SK-N-SH (cell line): ENCODE measurements at regions not wholly inside any gene's neighbourhood (a gene's known extent, or its start where the extent isn't known, plus 50 kb on each side); places are given as distances from the start of the nearest gene placed in this dataset.

Experiments
- CTCF ChIA-PET: fragments of 300-600, 350-600 bp; formaldehyde crosslinking; extraction: SDS; loops from one replicate; lab custom pipeline; 2021; lab: Yijun Ruan, JAX
- POLR2A ChIA-PET: fragments of 350-600 bp; sonication (Branson Sonifier 250); formaldehyde crosslinking; extraction: SDS; loops from one replicate; lab custom pipeline; 2020; ENCODE audit warnings: antibody characterized with exemption, inconsistent platforms; lab: Yijun Ruan, JAX
- DNase-seq: peaks from one replicate; pipeline ENCODE4 v3.0.0; 2012
- H2AFZ ChIP-seq: fragments of 200-600 bp; sonication (generic); 2 replicates; pipeline ENCODE4 v1.8.1; 2016; ENCODE audit warnings: antibody characterized with exemption, mild to moderate bottlenecking, low read depth
- H3F3A ChIP-seq: fragments of 200-600 bp; sonication (generic); replicated peaks from 2 replicates; pipeline ENCODE3; 2016; ENCODE audit warnings: antibody characterized with exemption, mild to moderate bottlenecking; ENCODE audit not compliant: insufficient read depth
- H3K27ac ChIP-seq, 2 experiments: fragments of 200-500 bp in 1 of 2; fragments of 200-600 bp in 1 of 2; sonication (Bioruptor generic) in 1 of 2; sonication (generic), shearing (Covaris generic) in 1 of 2; 2 replicates each; pipeline versions ENCODE4 v1.5.1 to v1.6.1; 2014 to 2016; ENCODE audit warnings: low read depth in 2 of 2, inconsistent platforms in 1 of 2, low read length in 1 of 2, mild to moderate bottlenecking in 1 of 2, mixed read lengths in 1 of 2
- H3K27me3 ChIP-seq: fragments of 200-600 bp; sonication (generic), shearing (Covaris generic); 2 replicates; pipeline ENCODE4 v1.6.1; 2016; ENCODE audit warnings: mixed run types; ENCODE audit not compliant: insufficient read depth
- H3K36me3 ChIP-seq, 2 experiments: fragments of 200-500 bp in 1 of 2; fragments of 200-600 bp in 1 of 2; sonication (Bioruptor generic) in 1 of 2; sonication (generic) in 1 of 2; replicated peaks in 1 of 2; 2 replicates each; pipeline versions ENCODE3 to v1.5.1; 2014 to 2016; ENCODE audit warnings: low read length in 1 of 2, mild to moderate bottlenecking in 1 of 2; ENCODE audit not compliant: insufficient read depth in 2 of 2, control insufficient read depth in 1 of 2
- H3K4me1 ChIP-seq, 2 experiments: fragments of 200-500 bp in 1 of 2; fragments of 200-600 bp in 1 of 2; sonication (Bioruptor generic) in 1 of 2; sonication (generic), shearing (Covaris generic) in 1 of 2; 2 replicates each; pipeline versions ENCODE4 v1.5.1 to v1.6.1; 2014 to 2016; ENCODE audit warnings: low read depth in 1 of 2, low read length in 1 of 2, mixed run types in 1 of 2; ENCODE audit not compliant: insufficient read depth in 2 of 2, control insufficient read depth in 1 of 2
- H3K4me2 ChIP-seq: fragments of 200-600 bp; sonication (generic), shearing (Covaris generic); 2 replicates; pipeline ENCODE4 v1.6.1; 2017; ENCODE audit warnings: mixed run types
- H3K4me3 ChIP-seq, 2 experiments: fragments of 200-500 bp in 1 of 2; fragments of 200-600 bp in 1 of 2; sonication (Bioruptor generic) in 1 of 2; sonication (generic), shearing (Covaris generic) in 1 of 2; 2 replicates each; pipeline versions ENCODE4 v1.5.1 to v1.8.1; 2014 to 2016; ENCODE audit warnings: low read depth in 2 of 2, inconsistent platforms in 1 of 2, low read length in 1 of 2, mild to moderate bottlenecking in 1 of 2, mixed read lengths in 1 of 2, moderate library complexity in 1 of 2
- H3K79me2 ChIP-seq: fragments of 200-600 bp; sonication (generic); 2 replicates; pipeline ENCODE4 v1.8.1; 2017; ENCODE audit warnings: mild to moderate bottlenecking; ENCODE audit not compliant: insufficient read depth
- H3K9ac ChIP-seq: fragments of 200-600 bp; sonication (generic); 2 replicates; pipeline ENCODE4 v1.6.1; 2017; ENCODE audit warnings: mixed run types
- H3K9me2 ChIP-seq: fragments of 200-600 bp; sonication (generic); 2 replicates; pipeline ENCODE4 v1.6.1; 2017; ENCODE audit warnings: mixed run types
- H3K9me3 ChIP-seq: fragments of 200-600 bp; sonication (generic); 2 replicates; pipeline ENCODE4 v1.6.1; 2017; ENCODE audit warnings: mixed run types, mild to moderate bottlenecking, moderate library complexity
- H4K20me1 ChIP-seq: fragments of 200-600 bp; sonication (generic); 2 replicates; pipeline ENCODE4 v1.6.1; 2017; ENCODE audit warnings: mild to moderate bottlenecking, mixed run types; ENCODE audit not compliant: insufficient read depth
- CHD2 ChIP-seq: fragments of 150-350 bp; IDR thresholded peaks from 2 replicates; pipeline ENCODE4 v1.6.1; 2018; ENCODE audit warnings: low read length; ENCODE audit not compliant: partially characterized antibody
- EP300 ChIP-seq, 2 experiments: IDR thresholded peaks; 2 replicates each; pipeline versions ENCODE4 v1.4.0 to v1.6.1; 2012; ENCODE audit warnings: borderline replicate concordance in 1 of 2, low read depth in 1 of 2, low read length in 1 of 2
- EZH2phosphoT487 ChIP-seq: fragments of 200-600 bp; sonication (generic); IDR thresholded peaks from 2 replicates; pipeline ENCODE4 v1.6.1; 2017; ENCODE audit warnings: low read depth, mixed run types, mild to moderate bottlenecking, antibody characterized with exemption, moderate library complexity, borderline replicate concordance
- FOSL2 ChIP-seq: IDR thresholded peaks from 2 replicates; pipeline ENCODE4 v1.4.0; 2012; ENCODE audit warnings: low read depth, mild to moderate bottlenecking, moderate library complexity, borderline replicate concordance
- FOXJ3 ChIP-seq: sonication (generic); formaldehyde crosslinking; IDR thresholded peaks from 2 replicates; pipeline ENCODE4 v1.5.1; 2020; ENCODE audit warnings: mild to moderate bottlenecking, missing genetic modification reagents
- GATA2 ChIP-seq: sonication (generic); formaldehyde crosslinking; IDR thresholded peaks from 2 replicates; pipeline ENCODE4 v1.5.0; 2020; ENCODE audit warnings: mild to moderate bottlenecking, missing genetic modification reagents
- MXI1 ChIP-seq: IDR thresholded peaks from 2 replicates; pipeline ENCODE4 v1.6.1; 2012; ENCODE audit warnings: mild to moderate bottlenecking, low read depth, low read length, improper control_type of control experiment
- NFIC ChIP-seq: IDR thresholded peaks from 2 replicates; pipeline ENCODE4 v1.4.0; 2012; ENCODE audit warnings: borderline replicate concordance
- RAD21 ChIP-seq: IDR thresholded peaks from 2 replicates; pipeline ENCODE4 v1.6.1; 2012; ENCODE audit warnings: mild to moderate bottlenecking, low read length
- RXRA ChIP-seq: IDR thresholded peaks from 2 replicates; pipeline ENCODE4 v1.4.0; 2012; ENCODE audit warnings: low read depth, mild to moderate bottlenecking, borderline replicate concordance
- SMC3 ChIP-seq: IDR thresholded peaks from 2 replicates; pipeline ENCODE4 v1.6.1; 2012; ENCODE audit warnings: low read depth, low read length, improper control_type of control experiment
- TAF1 ChIP-seq: IDR thresholded peaks from 2 replicates; pipeline ENCODE4 v1.6.1; 2012; ENCODE audit warnings: low read depth, mild to moderate bottlenecking, low read length, moderate library complexity, borderline replicate concordance
- TCF12 ChIP-seq: IDR thresholded peaks from 2 replicates; pipeline ENCODE4 v1.4.0; 2012
- WGBS: methylation state at CpG from one replicate; pipeline ENCODE4 v1.1.6; 2017; ENCODE audit warnings: low lambda C conversion rate; 5-methylcytosine and 5-hydroxymethylcytosine counted together
- TF ChIP-seq, protein P1 (sequence below): fragments of 150-350 bp; IDR thresholded peaks from 2 replicates; pipeline ENCODE4 v1.6.1; 2016; ENCODE audit warnings: mild to moderate bottlenecking, low read depth, low read length
- TF ChIP-seq, protein P2 (sequence below): IDR thresholded peaks from 2 replicates; pipeline ENCODE4 v1.4.0; 2012; ENCODE audit warnings: low read depth
- TF ChIP-seq, protein P3 (sequence below): IDR thresholded peaks from 2 replicates; pipeline ENCODE4 v1.4.0; 2012; ENCODE audit warnings: low read depth, borderline replicate concordance

- WGBS, result 33% methylated on average over 4 of the region's 4 CpGs
- CTCF ChIA-PET, result interaction anchor here (1.2 kb wide), 1 partner anchor 17 kb away, joined by 3 read pairs; no protein-coding TSS in a partner anchor
- H3K4me2 ChIP-seq, result peak overlapping the region; percentile 48; the same call in 1 of the 2 replicates
- H3K36me3 ChIP-seq, result no peaks in the 10 kb centered on the region
- peaks cover 41% of the 10 kb centered on the region for H3F3A ChIP-seq
- peak overlapping the region; percentile 54; the same call in 1 of the 2 replicates for H2AFZ ChIP-seq
- TF ChIP-seq TAF1, result no peak
- TF ChIP-seq MXI1, result no peak
- no peak for TF ChIP-seq RAD21
- TF ChIP-seq EP300 (IDR thresholded peaks at IDR 0.05; ENCODE audit: borderline replicate concordance in 1 of 2, low read depth in 1 of 2, low read length in 1 of 2), result peak in 1 of 2 experiments; percentile 6; a peak in 1 of 4 replicates
- TF ChIP-seq FOXJ3 (CRISPR knock-in tag), result no peak
- no peak for TF ChIP-seq RXRA
- 0 out of 2 replicates have a peak, but pooled peaks have one; percentile 54 for TF ChIP-seq NFIC
- TF ChIP-seq FOSL2, result peak; percentile 14; the same call in 1 of the 2 replicates
- TF ChIP-seq, protein P1, sequence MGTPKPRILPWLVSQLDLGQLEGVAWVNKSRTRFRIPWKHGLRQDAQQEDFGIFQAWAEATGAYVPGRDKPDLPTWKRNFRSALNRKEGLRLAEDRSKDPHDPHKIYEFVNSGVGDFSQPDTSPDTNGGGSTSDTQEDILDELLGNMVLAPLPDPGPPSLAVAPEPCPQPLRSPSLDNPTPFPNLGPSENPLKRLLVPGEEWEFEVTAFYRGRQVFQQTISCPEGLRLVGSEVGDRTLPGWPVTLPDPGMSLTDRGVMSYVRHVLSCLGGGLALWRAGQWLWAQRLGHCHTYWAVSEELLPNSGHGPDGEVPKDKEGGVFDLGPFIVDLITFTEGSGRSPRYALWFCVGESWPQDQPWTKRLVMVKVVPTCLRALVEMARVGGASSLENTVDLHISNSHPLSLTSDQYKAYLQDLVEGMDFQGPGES, result no peak
- TF ChIP-seq, protein P2, sequence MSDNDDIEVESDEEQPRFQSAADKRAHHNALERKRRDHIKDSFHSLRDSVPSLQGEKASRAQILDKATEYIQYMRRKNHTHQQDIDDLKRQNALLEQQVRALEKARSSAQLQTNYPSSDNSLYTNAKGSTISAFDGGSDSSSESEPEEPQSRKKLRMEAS, result 0 out of 2 replicates have a peak, but pooled peaks have one; percentile 8
- no peak for TF ChIP-seq SMC3
- TF ChIP-seq CHD2, result no peak
- TF ChIP-seq EZH2phosphoT487, result no peak
- TF ChIP-seq TCF12, result peak; percentile 38
- TF ChIP-seq GATA2 (CRISPR knock-in tag), result no peak
- TF ChIP-seq, protein P3, sequence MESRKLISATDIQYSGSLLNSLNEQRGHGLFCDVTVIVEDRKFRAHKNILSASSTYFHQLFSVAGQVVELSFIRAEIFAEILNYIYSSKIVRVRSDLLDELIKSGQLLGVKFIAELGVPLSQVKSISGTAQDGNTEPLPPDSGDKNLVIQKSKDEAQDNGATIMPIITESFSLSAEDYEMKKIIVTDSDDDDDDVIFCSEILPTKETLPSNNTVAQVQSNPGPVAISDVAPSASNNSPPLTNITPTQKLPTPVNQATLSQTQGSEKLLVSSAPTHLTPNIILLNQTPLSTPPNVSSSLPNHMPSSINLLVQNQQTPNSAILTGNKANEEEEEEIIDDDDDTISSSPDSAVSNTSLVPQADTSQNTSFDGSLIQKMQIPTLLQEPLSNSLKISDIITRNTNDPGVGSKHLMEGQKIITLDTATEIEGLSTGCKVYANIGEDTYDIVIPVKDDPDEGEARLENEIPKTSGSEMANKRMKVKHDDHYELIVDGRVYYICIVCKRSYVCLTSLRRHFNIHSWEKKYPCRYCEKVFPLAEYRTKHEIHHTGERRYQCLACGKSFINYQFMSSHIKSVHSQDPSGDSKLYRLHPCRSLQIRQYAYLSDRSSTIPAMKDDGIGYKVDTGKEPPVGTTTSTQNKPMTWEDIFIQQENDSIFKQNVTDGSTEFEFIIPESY, result no peak
- no peaks in the 10 kb centered on the region for H3K27me3 ChIP-seq
- no peaks in the 10 kb centered on the region for H3K79me2 ChIP-seq
- peak overlapping the region; percentile 17; the same call in 1 of the 2 replicates for H3K9ac ChIP-seq
- peaks cover 0 to 7% of the 10 kb centered on the region in 2 experiments; a peak in 2 of 4 replicates for H3K4me1 ChIP-seq
- POLR2A ChIA-PET, result no interaction called here
- H4K20me1 ChIP-seq, result no peaks in the 10 kb centered on the region
- peak overlapping the region in 1 of 2 experiments; percentile 83; a peak in 3 of 4 replicates for H3K27ac ChIP-seq
- no peaks in the 10 kb centered on the region for H3K9me2 ChIP-seq
- H3K4me3 ChIP-seq, result no peak overlapping the region; a peak in 1 of 4 replicates
- H3K9me3 ChIP-seq, result no peaks in the 10 kb centered on the region
- no peak for DNase-seq
Observed at GRCh38 chr1:8133657-8134430, 107.7 kb upstream of the ERRFI1 start.
